ENCODE measurements at regions not wholly inside any gene's neighbourhood (a gene's known extent, or its start where the extent isn't known, plus 50 kb on each side); places are given as distances from the start of the nearest gene placed in this dataset.

DNA sequence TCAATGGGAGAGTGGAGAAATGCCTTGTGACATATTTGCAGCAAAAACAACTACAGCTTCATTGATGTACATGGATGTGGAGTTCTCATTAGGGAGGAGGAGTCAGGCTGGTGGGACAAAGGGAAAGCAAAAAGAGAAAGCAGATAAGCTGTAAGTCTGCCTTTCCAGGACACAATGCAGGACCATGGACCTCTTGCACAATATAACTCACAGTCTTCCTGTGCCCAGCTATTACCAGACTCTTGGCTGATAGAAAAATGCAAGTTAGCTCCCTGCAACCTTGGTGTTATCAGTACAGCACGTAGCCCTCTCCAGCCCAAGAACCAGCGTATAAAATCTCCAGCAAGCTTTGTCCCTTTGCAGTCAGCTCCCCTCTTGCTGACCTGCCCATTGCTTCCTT is 232.3 kb downstream of the NFATC2 start:
- Histone ChIP-seq H3K36me3 (no peaks in the 10 kb centered on the region), H3K4me1 (ENCODE audit: control insufficient read depth in 1 of 2, insufficient read depth in 1 of 2, low read depth in 1 of 2, low read length in 1 of 2) (no peaks in the 10 kb centered on the region), H3K27ac (no peak overlapping the region), H3K9me3 (no peaks in the 10 kb centered on the region), H3K27me3 (peaks cover 34% of the 10 kb centered on the region), H3K4me3 (ENCODE audit: low read depth in 1 of 2, low read length in 1 of 2) (no peak overlapping the region)
- no peak for TF ChIP-seq CTCF (IDR thresholded peaks at IDR 0.05)

DNA sequence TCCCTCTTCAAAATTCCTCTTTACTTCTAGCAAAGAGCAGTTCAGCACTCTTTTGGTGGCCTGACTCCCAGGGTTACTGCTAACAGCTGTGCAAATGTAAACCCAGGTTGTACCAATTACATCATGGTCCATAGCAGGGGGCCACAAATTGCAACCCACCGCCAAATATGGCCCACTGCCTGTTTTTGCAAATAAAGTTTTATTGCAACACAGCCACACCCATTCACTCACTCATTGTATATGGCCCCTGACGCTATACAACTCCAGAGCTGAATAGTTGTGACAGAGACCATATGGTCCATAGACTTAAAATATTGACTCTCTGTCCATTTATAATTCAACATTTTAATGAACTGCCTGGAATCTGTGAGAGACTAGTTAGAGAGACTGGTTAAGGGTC is 233.4 kb downstream of the NFATC2 start:
- Histone ChIP-seq H3K27me3 (peaks cover 34% of the 10 kb centered on the region), H3K9me3 (no peaks in the 10 kb centered on the region), H3K36me3 (no peaks in the 10 kb centered on the region), H3K4me3 (ENCODE audit: low read depth in 1 of 2, low read length in 1 of 2) (no peak overlapping the region), H3K4me1 (ENCODE audit: control insufficient read depth in 1 of 2, insufficient read depth in 1 of 2, low read depth in 1 of 2, low read length in 1 of 2) (no peaks in the 10 kb centered on the region), H3K27ac (no peak overlapping the region)
- no peak for TF ChIP-seq CTCF (IDR thresholded peaks at IDR 0.05)

GRCh38 chr20:51306521-51307358 is 235.8 kb downstream of the NFATC2 start:
- Histone ChIP-seq H3K36me3 (no peaks in the 10 kb centered on the region), H3K27me3 (peaks cover 34% of the 10 kb centered on the region), H3K27ac (no peak overlapping the region), H3K9me3 (no peaks in the 10 kb centered on the region), H3K4me3 (ENCODE audit: low read depth in 1 of 2, low read length in 1 of 2) (no peak overlapping the region), H3K4me1 (ENCODE audit: control insufficient read depth in 1 of 2, insufficient read depth in 1 of 2, low read depth in 1 of 2, low read length in 1 of 2) (no peaks in the 10 kb centered on the region)
- TF ChIP-seq CTCF (IDR thresholded peaks at IDR 0.05) = no peak

- H3K9me3 ChIP-seq = no peaks in the 10 kb centered on the region
- H3K4me1 ChIP-seq (ENCODE audit: control insufficient read depth in 1 of 2, insufficient read depth in 1 of 2, low read depth in 1 of 2, low read length in 1 of 2) = no peaks in the 10 kb centered on the region
- H3K36me3 ChIP-seq = no peaks in the 10 kb centered on the region
- no peak overlapping the region for H3K4me3 ChIP-seq (ENCODE audit: low read depth in 1 of 2, low read length in 1 of 2)
- H3K27me3 ChIP-seq = peaks cover 29% of the 10 kb centered on the region
- no peak overlapping the region for H3K27ac ChIP-seq
- no peak for TF ChIP-seq CTCF (IDR thresholded peaks at IDR 0.05)
Measured at GRCh38 chr20:51306081-51306480, 236.4 kb downstream of the NFATC2 start.

GRCh38 chr20:51305316-51306052 is 237.0 kb downstream of the NFATC2 start:
- Histone ChIP-seq H3K4me3 (ENCODE audit: low read depth in 1 of 2, low read length in 1 of 2) (no peak overlapping the region), H3K27ac (no peak overlapping the region), H3K9me3 (no peaks in the 10 kb centered on the region), H3K36me3 (no peaks in the 10 kb centered on the region), H3K27me3 (peaks cover 29% of the 10 kb centered on the region), H3K4me1 (ENCODE audit: control insufficient read depth in 1 of 2, insufficient read depth in 1 of 2, low read depth in 1 of 2, low read length in 1 of 2) (no peaks in the 10 kb centered on the region)
- no peak for TF ChIP-seq CTCF (IDR thresholded peaks at IDR 0.05)

All from neutrophil (primary cell).